ENCODE measurements at regions not wholly inside any gene's neighbourhood (a gene's known extent, or its start where the extent isn't known, plus 50 kb on each side); places are given as distances from the start of the nearest gene placed in this dataset.

- no peak overlapping the region for H3K4me3 Mint-ChIP-seq (ENCODE audit: unreplicated experiment)
- DNase-seq (ENCODE audit: low spot score) = no peak
- H3K27ac Mint-ChIP-seq (ENCODE audit: unreplicated experiment) = no peak overlapping the region
- H3K27me3 Mint-ChIP-seq (ENCODE audit: unreplicated experiment) = peaks cover 4% of the 10 kb centered on the region
- no peak for TF ChIP-seq CTCF (IDR thresholded peaks at IDR 0.05; ENCODE audit: unreplicated experiment)
- peaks cover 9% of the 10 kb centered on the region for H3K4me1 Mint-ChIP-seq (ENCODE audit: unreplicated experiment)
- H3K9me3 Mint-ChIP-seq (ENCODE audit: unreplicated experiment) = peaks cover 14% of the 10 kb centered on the region
- peaks cover 8% of the 10 kb centered on the region for H3K36me3 Mint-ChIP-seq (ENCODE audit: low read depth, unreplicated experiment)
Measured at GRCh38 chr16:26688699-26689098, 378.0 kb upstream of the C16orf82 start.

DNA sequence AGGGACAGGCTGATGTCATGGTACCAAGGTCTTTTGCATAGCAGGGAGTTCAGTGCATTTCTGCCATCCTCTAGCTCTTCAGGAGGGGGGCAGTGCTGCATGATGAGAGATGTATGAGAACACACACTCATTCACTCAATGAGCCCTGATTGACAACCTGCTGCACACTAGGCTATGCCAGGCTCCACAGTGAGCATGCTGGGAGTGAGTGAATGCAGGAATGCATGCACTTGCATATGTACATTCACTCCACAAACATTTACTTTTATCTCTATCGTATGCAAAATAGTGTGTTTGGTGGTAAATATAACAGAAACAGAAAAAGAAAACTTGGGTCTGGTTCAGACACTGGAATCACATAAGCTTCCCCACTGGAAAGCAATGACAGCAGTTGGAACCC is 374.1 kb upstream of the C16orf82 start:
- TF ChIP-seq CTCF (IDR thresholded peaks at IDR 0.05; ENCODE audit: unreplicated experiment) = no peak
- Mint-ChIP-seq H3K27ac (ENCODE audit: unreplicated experiment) (no peak overlapping the region), H3K4me3 (ENCODE audit: unreplicated experiment) (no peak overlapping the region), H3K36me3 (ENCODE audit: low read depth, unreplicated experiment) (peaks cover 8% of the 10 kb centered on the region), H3K4me1 (ENCODE audit: unreplicated experiment) (peaks cover 8% of the 10 kb centered on the region), H3K9me3 (ENCODE audit: unreplicated experiment) (peaks cover 21% of the 10 kb centered on the region), H3K27me3 (ENCODE audit: unreplicated experiment) (peaks cover 4% of the 10 kb centered on the region)
- DNase-seq (ENCODE audit: low spot score) = no peak

GRCh38 chr16:26697807-26698206 is 368.9 kb upstream of the C16orf82 start:
- Mint-ChIP-seq H3K27me3 (ENCODE audit: unreplicated experiment) (no peaks in the 10 kb centered on the region), H3K4me3 (ENCODE audit: unreplicated experiment) (no peak overlapping the region), H3K4me1 (ENCODE audit: unreplicated experiment) (peaks cover 4% of the 10 kb centered on the region), H3K36me3 (ENCODE audit: low read depth, unreplicated experiment) (peaks cover 11% of the 10 kb centered on the region), H3K27ac (ENCODE audit: unreplicated experiment) (no peak overlapping the region), H3K9me3 (ENCODE audit: unreplicated experiment) (peaks cover 13% of the 10 kb centered on the region)
- no peak for TF ChIP-seq CTCF (IDR thresholded peaks at IDR 0.05; ENCODE audit: unreplicated experiment)
- DNase-seq (ENCODE audit: low spot score) = no peak

DNA sequence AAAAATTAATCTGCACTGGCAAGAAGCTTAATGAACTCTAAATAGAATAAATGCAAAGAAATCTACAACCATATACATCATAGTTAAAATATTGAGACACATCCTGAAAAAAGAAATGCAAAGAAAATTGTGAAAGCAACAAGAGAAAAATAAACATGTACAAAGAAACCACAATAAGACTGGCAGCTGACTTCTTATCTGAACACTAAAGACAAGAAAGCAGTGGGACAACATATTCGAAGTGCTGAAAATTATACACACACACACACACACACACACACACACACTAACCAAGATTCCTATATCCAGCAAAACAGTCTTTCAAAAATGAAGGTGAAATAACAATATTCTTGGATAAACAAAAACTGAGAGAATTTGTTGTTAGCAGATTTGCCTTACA is 366.5 kb upstream of the C16orf82 start:
- TF ChIP-seq CTCF (IDR thresholded peaks at IDR 0.05; ENCODE audit: unreplicated experiment) = no peak
- H3K36me3 Mint-ChIP-seq (ENCODE audit: low read depth, unreplicated experiment) = peaks cover 11% of the 10 kb centered on the region
- peak overlapping the region; percentile 49 for H3K4me3 Mint-ChIP-seq (ENCODE audit: unreplicated experiment)
- DNase-seq (ENCODE audit: low spot score) = no peak
- H3K27ac Mint-ChIP-seq (ENCODE audit: unreplicated experiment) = no peak overlapping the region
- peaks cover 6% of the 10 kb centered on the region for H3K4me1 Mint-ChIP-seq (ENCODE audit: unreplicated experiment)
- peaks cover 6% of the 10 kb centered on the region for H3K9me3 Mint-ChIP-seq (ENCODE audit: unreplicated experiment)
- no peaks in the 10 kb centered on the region for H3K27me3 Mint-ChIP-seq (ENCODE audit: unreplicated experiment)

DNA sequence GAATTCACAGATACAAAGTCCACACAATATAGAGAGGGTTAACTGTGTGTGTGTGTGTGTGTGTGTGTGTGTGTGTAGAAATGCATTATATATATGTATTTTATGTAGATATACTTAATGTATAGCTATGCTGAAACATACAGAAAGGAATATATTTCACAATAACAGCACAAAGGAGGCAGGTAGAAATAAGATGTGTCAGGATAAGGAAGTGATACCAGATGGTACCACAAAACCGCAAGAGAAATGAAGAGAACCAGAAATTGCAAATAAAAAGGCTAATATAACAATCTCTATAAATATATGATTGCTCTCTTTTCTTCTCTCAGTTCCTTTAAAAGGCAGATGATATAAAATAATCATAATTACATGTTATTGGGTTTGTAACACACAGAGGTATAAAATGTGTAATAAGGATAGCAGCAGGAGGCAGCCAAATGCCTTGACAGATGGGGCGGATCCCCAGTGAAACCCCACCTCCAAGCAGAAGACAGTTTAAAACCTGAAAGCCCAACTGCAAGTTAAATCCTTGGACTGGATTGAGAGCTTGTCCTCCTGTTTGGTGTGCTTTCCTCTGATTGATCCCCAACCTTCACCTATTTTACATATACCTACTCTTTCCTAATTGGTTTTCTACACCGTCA is 365.4 kb upstream of the C16orf82 start:
- H3K27ac Mint-ChIP-seq (ENCODE audit: unreplicated experiment) = no peak overlapping the region
- no peak overlapping the region for H3K4me3 Mint-ChIP-seq (ENCODE audit: unreplicated experiment)
- peaks cover 9% of the 10 kb centered on the region for H3K4me1 Mint-ChIP-seq (ENCODE audit: unreplicated experiment)
- H3K27me3 Mint-ChIP-seq (ENCODE audit: unreplicated experiment) = no peaks in the 10 kb centered on the region
- H3K36me3 Mint-ChIP-seq (ENCODE audit: low read depth, unreplicated experiment) = peaks cover 11% of the 10 kb centered on the region
- DNase-seq (ENCODE audit: low spot score) = no peak
- TF ChIP-seq CTCF (IDR thresholded peaks at IDR 0.05; ENCODE audit: unreplicated experiment) = no peak
- H3K9me3 Mint-ChIP-seq (ENCODE audit: unreplicated experiment) = peaks cover 11% of the 10 kb centered on the region

All from endothelial cell (in vitro differentiated cells).